SK-N-SH (cell line): ENCODE measurements at regions not wholly inside any gene's neighbourhood (a gene's known extent, or its start where the extent isn't known, plus 50 kb on each side); places are given as distances from the start of the nearest gene placed in this dataset.

Experiments used
- CTCF ChIA-PET: fragments of 300-600, 350-600 bp; formaldehyde crosslinking; extraction: SDS; loops from one replicate; lab custom pipeline; 2021; lab: Yijun Ruan, JAX
- POLR2A ChIA-PET: fragments of 350-600 bp; sonication (Branson Sonifier 250); formaldehyde crosslinking; extraction: SDS; loops from one replicate; lab custom pipeline; 2020; ENCODE audit warnings: antibody characterized with exemption, inconsistent platforms; lab: Yijun Ruan, JAX
- DNase-seq: peaks from one replicate; pipeline ENCODE4 v3.0.0; 2012
- H2AFZ ChIP-seq: fragments of 200-600 bp; sonication (generic); 2 replicates; pipeline ENCODE4 v1.8.1; 2016; ENCODE audit warnings: antibody characterized with exemption, mild to moderate bottlenecking, low read depth
- H3F3A ChIP-seq: fragments of 200-600 bp; sonication (generic); replicated peaks from 2 replicates; pipeline ENCODE3; 2016; ENCODE audit warnings: antibody characterized with exemption, mild to moderate bottlenecking; ENCODE audit not compliant: insufficient read depth
- H3K27ac ChIP-seq, 2 experiments: fragments of 200-500 bp in 1 of 2; fragments of 200-600 bp in 1 of 2; sonication (Bioruptor generic) in 1 of 2; sonication (generic), shearing (Covaris generic) in 1 of 2; 2 replicates each; pipeline versions ENCODE4 v1.5.1 to v1.6.1; 2014 to 2016; ENCODE audit warnings: low read depth in 2 of 2, inconsistent platforms in 1 of 2, low read length in 1 of 2, mild to moderate bottlenecking in 1 of 2, mixed read lengths in 1 of 2
- H3K27me3 ChIP-seq: fragments of 200-600 bp; sonication (generic), shearing (Covaris generic); 2 replicates; pipeline ENCODE4 v1.6.1; 2016; ENCODE audit warnings: mixed run types; ENCODE audit not compliant: insufficient read depth
- H3K36me3 ChIP-seq, 2 experiments: fragments of 200-500 bp in 1 of 2; fragments of 200-600 bp in 1 of 2; sonication (Bioruptor generic) in 1 of 2; sonication (generic) in 1 of 2; replicated peaks in 1 of 2; 2 replicates each; pipeline versions ENCODE3 to v1.5.1; 2014 to 2016; ENCODE audit warnings: low read length in 1 of 2, mild to moderate bottlenecking in 1 of 2; ENCODE audit not compliant: insufficient read depth in 2 of 2, control insufficient read depth in 1 of 2
- H3K4me1 ChIP-seq, 2 experiments: fragments of 200-500 bp in 1 of 2; fragments of 200-600 bp in 1 of 2; sonication (Bioruptor generic) in 1 of 2; sonication (generic), shearing (Covaris generic) in 1 of 2; 2 replicates each; pipeline versions ENCODE4 v1.5.1 to v1.6.1; 2014 to 2016; ENCODE audit warnings: low read depth in 1 of 2, low read length in 1 of 2, mixed run types in 1 of 2; ENCODE audit not compliant: insufficient read depth in 2 of 2, control insufficient read depth in 1 of 2
- H3K4me2 ChIP-seq: fragments of 200-600 bp; sonication (generic), shearing (Covaris generic); 2 replicates; pipeline ENCODE4 v1.6.1; 2017; ENCODE audit warnings: mixed run types
- H3K4me3 ChIP-seq, 2 experiments: fragments of 200-500 bp in 1 of 2; fragments of 200-600 bp in 1 of 2; sonication (Bioruptor generic) in 1 of 2; sonication (generic), shearing (Covaris generic) in 1 of 2; 2 replicates each; pipeline versions ENCODE4 v1.5.1 to v1.8.1; 2014 to 2016; ENCODE audit warnings: low read depth in 2 of 2, inconsistent platforms in 1 of 2, low read length in 1 of 2, mild to moderate bottlenecking in 1 of 2, mixed read lengths in 1 of 2, moderate library complexity in 1 of 2
- H3K79me2 ChIP-seq: fragments of 200-600 bp; sonication (generic); 2 replicates; pipeline ENCODE4 v1.8.1; 2017; ENCODE audit warnings: mild to moderate bottlenecking; ENCODE audit not compliant: insufficient read depth
- H3K9ac ChIP-seq: fragments of 200-600 bp; sonication (generic); 2 replicates; pipeline ENCODE4 v1.6.1; 2017; ENCODE audit warnings: mixed run types
- H3K9me2 ChIP-seq: fragments of 200-600 bp; sonication (generic); 2 replicates; pipeline ENCODE4 v1.6.1; 2017; ENCODE audit warnings: mixed run types
- H3K9me3 ChIP-seq: fragments of 200-600 bp; sonication (generic); 2 replicates; pipeline ENCODE4 v1.6.1; 2017; ENCODE audit warnings: mixed run types, mild to moderate bottlenecking, moderate library complexity
- H4K20me1 ChIP-seq: fragments of 200-600 bp; sonication (generic); 2 replicates; pipeline ENCODE4 v1.6.1; 2017; ENCODE audit warnings: mild to moderate bottlenecking, mixed run types; ENCODE audit not compliant: insufficient read depth
- ELF1 ChIP-seq: IDR thresholded peaks from 2 replicates; pipeline ENCODE4 v1.4.0; 2012
- EP300 ChIP-seq, 2 experiments: IDR thresholded peaks; 2 replicates each; pipeline versions ENCODE4 v1.4.0 to v1.6.1; 2012; ENCODE audit warnings: borderline replicate concordance in 1 of 2, low read depth in 1 of 2, low read length in 1 of 2
- FOSL2 ChIP-seq: IDR thresholded peaks from 2 replicates; pipeline ENCODE4 v1.4.0; 2012; ENCODE audit warnings: low read depth, mild to moderate bottlenecking, moderate library complexity, borderline replicate concordance
- FOXM1 ChIP-seq: IDR thresholded peaks from 2 replicates; pipeline ENCODE4 v1.4.0; 2012; ENCODE audit warnings: low read depth, mild to moderate bottlenecking
- GATA2 ChIP-seq: sonication (generic); formaldehyde crosslinking; IDR thresholded peaks from 2 replicates; pipeline ENCODE4 v1.5.0; 2020; ENCODE audit warnings: mild to moderate bottlenecking, missing genetic modification reagents
- JUND ChIP-seq: IDR thresholded peaks from 2 replicates; pipeline ENCODE4 v1.4.0; 2012
- MEF2A ChIP-seq: IDR thresholded peaks from 2 replicates; pipeline ENCODE4 v1.4.0; 2012; ENCODE audit warnings: low read depth, borderline replicate concordance
- MXI1 ChIP-seq: IDR thresholded peaks from 2 replicates; pipeline ENCODE4 v1.6.1; 2012; ENCODE audit warnings: mild to moderate bottlenecking, low read depth, low read length, improper control_type of control experiment
- NRF1 ChIP-seq: IDR thresholded peaks from 2 replicates; pipeline ENCODE4 v1.6.1; 2012; ENCODE audit warnings: low read depth, mild to moderate bottlenecking, low read length
- POLR2AphosphoS5 ChIP-seq: IDR thresholded peaks from 2 replicates; pipeline ENCODE4 v1.6.1; 2012; ENCODE audit warnings: low read depth, low read length
- RAD21 ChIP-seq: IDR thresholded peaks from 2 replicates; pipeline ENCODE4 v1.6.1; 2012; ENCODE audit warnings: mild to moderate bottlenecking, low read length
- RCOR1 ChIP-seq: fragments of 150-350 bp; IDR thresholded peaks from 2 replicates; pipeline ENCODE4 v1.6.1; 2017; ENCODE audit warnings: antibody characterized with exemption, low read length
- RFX5 ChIP-seq: IDR thresholded peaks from 2 replicates; pipeline ENCODE4 v1.6.1; 2012; ENCODE audit warnings: mild to moderate bottlenecking, improper control_type of control experiment, low read length
- RXRA ChIP-seq: IDR thresholded peaks from 2 replicates; pipeline ENCODE4 v1.4.0; 2012; ENCODE audit warnings: low read depth, mild to moderate bottlenecking, borderline replicate concordance
- SIN3A ChIP-seq: IDR thresholded peaks from 2 replicates; pipeline ENCODE4 v1.6.1; 2012; ENCODE audit warnings: low read depth, mild to moderate bottlenecking, low read length, moderate library complexity, borderline replicate concordance
- SMC3 ChIP-seq: IDR thresholded peaks from 2 replicates; pipeline ENCODE4 v1.6.1; 2012; ENCODE audit warnings: low read depth, low read length, improper control_type of control experiment
- TAF1 ChIP-seq: IDR thresholded peaks from 2 replicates; pipeline ENCODE4 v1.6.1; 2012; ENCODE audit warnings: low read depth, mild to moderate bottlenecking, low read length, moderate library complexity, borderline replicate concordance
- YY1 ChIP-seq: IDR thresholded peaks from 2 replicates; pipeline ENCODE4 v1.4.0; 2012; ENCODE audit warnings: low read depth, mild to moderate bottlenecking
- WGBS: methylation state at CpG from one replicate; pipeline ENCODE4 v1.1.6; 2017; ENCODE audit warnings: low lambda C conversion rate; 5-methylcytosine and 5-hydroxymethylcytosine counted together
- TF ChIP-seq, protein P1 (sequence below): IDR thresholded peaks from 2 replicates; pipeline ENCODE4; 2012
- TF ChIP-seq, protein P2 (sequence below): IDR thresholded peaks from 2 replicates; pipeline ENCODE4 v1.4.0; 2012; ENCODE audit warnings: low read depth, borderline replicate concordance
- TF ChIP-seq, protein P3 (sequence below): fragments of 200-600 bp; sonication (generic); IDR thresholded peaks from 2 replicates; pipeline ENCODE4 v1.6.1; 2017; ENCODE audit warnings: antibody characterized with exemption, mild to moderate bottlenecking, moderate library complexity

DNA sequence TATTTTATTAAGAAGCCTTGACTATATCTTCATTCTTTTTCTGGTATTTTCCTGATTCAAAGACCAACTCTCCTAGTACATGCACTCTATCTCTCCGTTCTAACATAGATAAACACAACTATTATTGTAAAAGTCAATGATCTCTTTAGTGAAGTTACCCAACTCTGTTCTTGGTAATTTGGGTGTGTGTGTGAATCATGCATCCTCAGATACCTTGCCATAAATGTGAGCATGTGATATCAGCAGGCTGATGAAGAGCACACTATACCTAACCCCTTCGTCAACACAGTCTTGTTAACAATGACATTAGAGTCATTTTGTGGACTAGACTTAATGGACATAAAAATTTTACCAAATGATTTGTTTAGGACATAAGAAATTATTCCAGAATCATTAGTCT is 1122.1 kb downstream of the XPNPEP1 start:
- Histone ChIP-seq H3K9ac (no peak overlapping the region), H3K4me3 (no peak overlapping the region), H3K36me3 (no peaks in the 10 kb centered on the region), H3K27me3 (no peaks in the 10 kb centered on the region), H3K27ac (peak overlapping the region in 1 of 2 experiments; percentile 91; a peak in 3 of 4 replicates), H3F3A (peaks cover 13% of the 10 kb centered on the region), H2AFZ (no peak overlapping the region), H3K9me2 (no peaks in the 10 kb centered on the region), H3K79me2 (no peaks in the 10 kb centered on the region), H3K4me2 (0 out of 2 replicates have a peak overlapping the region, but pooled peaks have one; percentile 16), H3K9me3 (no peaks in the 10 kb centered on the region), H4K20me1 (no peaks in the 10 kb centered on the region), H3K4me1 (no peaks in the 10 kb centered on the region; a peak in 1 of 4 replicates)
- ChIA-PET POLR2A (no interaction called here), CTCF (no interaction called here)
- no peak for TF ChIP-seq SMC3
- no peak for TF ChIP-seq EP300 (IDR thresholded peaks at IDR 0.05; ENCODE audit: borderline replicate concordance in 1 of 2, low read depth in 1 of 2, low read length in 1 of 2)
- TF ChIP-seq RAD21 = no peak
- TF ChIP-seq GATA2 (CRISPR knock-in tag) = no peak
- TF ChIP-seq RCOR1 = no peak
- no peak for TF ChIP-seq MEF2A
- no peak for TF ChIP-seq FOSL2
- TF ChIP-seq JUND = no peak
- TF ChIP-seq, protein P1, sequence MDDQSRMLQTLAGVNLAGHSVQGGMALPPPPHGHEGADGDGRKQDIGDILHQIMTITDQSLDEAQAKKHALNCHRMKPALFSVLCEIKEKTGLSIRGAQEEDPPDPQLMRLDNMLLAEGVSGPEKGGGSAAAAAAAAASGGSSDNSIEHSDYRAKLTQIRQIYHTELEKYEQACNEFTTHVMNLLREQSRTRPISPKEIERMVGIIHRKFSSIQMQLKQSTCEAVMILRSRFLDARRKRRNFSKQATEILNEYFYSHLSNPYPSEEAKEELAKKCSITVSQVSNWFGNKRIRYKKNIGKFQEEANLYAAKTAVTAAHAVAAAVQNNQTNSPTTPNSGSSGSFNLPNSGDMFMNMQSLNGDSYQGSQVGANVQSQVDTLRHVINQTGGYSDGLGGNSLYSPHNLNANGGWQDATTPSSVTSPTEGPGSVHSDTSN = no peak
- WGBS = 73% methylated on average over 2 of the region's 2 CpGs
- DNase-seq = no peak

DNA sequence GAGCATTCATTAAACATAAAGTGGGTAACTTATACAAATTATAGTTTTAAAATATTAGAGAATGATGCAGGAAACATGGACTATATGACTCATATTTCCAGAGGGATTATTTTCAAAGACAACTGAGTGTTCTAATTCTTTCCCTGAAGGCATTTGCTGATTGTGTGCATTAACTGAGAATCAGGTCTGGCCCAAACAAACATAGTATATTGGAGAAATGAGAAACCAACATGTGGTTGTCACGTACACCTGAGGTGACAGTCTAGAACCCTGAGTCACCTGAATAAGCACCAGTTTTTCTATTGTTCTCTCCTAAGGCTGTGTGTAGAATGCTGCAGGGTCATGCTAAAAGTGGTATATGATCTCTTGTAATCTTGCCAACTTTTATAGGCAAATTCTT is 1125.7 kb downstream of the XPNPEP1 start:
- no peaks in the 10 kb centered on the region for H3K36me3 ChIP-seq
- H3K9me3 ChIP-seq = no peaks in the 10 kb centered on the region
- H3K27me3 ChIP-seq = no peaks in the 10 kb centered on the region
- H3K27ac ChIP-seq = no peak overlapping the region
- WGBS = 69% methylated on average over 1 of the region's 1 CpG
- no peak for DNase-seq
- H3K4me1 ChIP-seq = no peaks in the 10 kb centered on the region; a peak in 1 of 4 replicates
- CTCF ChIA-PET = no interaction called here
- H3F3A ChIP-seq = peaks cover 17% of the 10 kb centered on the region
- H2AFZ ChIP-seq = no peak overlapping the region
- H4K20me1 ChIP-seq = no peaks in the 10 kb centered on the region
- H3K9me2 ChIP-seq = no peaks in the 10 kb centered on the region
- POLR2A ChIA-PET = no interaction called here
- H3K4me2 ChIP-seq = no peak overlapping the region
- no peak for TF ChIP-seq NRF1
- no peak for TF ChIP-seq RFX5
- no peak for TF ChIP-seq GATA2 (CRISPR knock-in tag)
- no peak for TF ChIP-seq JUND
- TF ChIP-seq RXRA = no peak
- no peak for TF ChIP-seq TAF1
- no peak for TF ChIP-seq RAD21
- no peak for TF ChIP-seq FOXM1
- TF ChIP-seq, protein P2, sequence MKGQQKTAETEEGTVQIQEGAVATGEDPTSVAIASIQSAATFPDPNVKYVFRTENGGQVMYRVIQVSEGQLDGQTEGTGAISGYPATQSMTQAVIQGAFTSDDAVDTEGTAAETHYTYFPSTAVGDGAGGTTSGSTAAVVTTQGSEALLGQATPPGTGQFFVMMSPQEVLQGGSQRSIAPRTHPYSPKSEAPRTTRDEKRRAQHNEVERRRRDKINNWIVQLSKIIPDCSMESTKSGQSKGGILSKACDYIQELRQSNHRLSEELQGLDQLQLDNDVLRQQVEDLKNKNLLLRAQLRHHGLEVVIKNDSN = no peak
- no peak for TF ChIP-seq POLR2AphosphoS5
- TF ChIP-seq, protein P3, sequence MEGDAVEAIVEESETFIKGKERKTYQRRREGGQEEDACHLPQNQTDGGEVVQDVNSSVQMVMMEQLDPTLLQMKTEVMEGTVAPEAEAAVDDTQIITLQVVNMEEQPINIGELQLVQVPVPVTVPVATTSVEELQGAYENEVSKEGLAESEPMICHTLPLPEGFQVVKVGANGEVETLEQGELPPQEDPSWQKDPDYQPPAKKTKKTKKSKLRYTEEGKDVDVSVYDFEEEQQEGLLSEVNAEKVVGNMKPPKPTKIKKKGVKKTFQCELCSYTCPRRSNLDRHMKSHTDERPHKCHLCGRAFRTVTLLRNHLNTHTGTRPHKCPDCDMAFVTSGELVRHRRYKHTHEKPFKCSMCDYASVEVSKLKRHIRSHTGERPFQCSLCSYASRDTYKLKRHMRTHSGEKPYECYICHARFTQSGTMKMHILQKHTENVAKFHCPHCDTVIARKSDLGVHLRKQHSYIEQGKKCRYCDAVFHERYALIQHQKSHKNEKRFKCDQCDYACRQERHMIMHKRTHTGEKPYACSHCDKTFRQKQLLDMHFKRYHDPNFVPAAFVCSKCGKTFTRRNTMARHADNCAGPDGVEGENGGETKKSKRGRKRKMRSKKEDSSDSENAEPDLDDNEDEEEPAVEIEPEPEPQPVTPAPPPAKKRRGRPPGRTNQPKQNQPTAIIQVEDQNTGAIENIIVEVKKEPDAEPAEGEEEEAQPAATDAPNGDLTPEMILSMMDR = no peak
- TF ChIP-seq ELF1 = no peak
- no peak for TF ChIP-seq YY1
- no peak for TF ChIP-seq SIN3A
- no peak for TF ChIP-seq MEF2A
- no peak for TF ChIP-seq MXI1
- TF ChIP-seq, all 33 proteins: peak for 0
- Histone ChIP-seq H3K79me2 (no peaks in the 10 kb centered on the region), H3K4me3 (no peak overlapping the region), H3K9ac (no peak overlapping the region)
